Ishikawa (cell line): ENCODE measurements at regions not wholly inside any gene's neighbourhood (a gene's known extent, or its start where the extent isn't known, plus 50 kb on each side); places are given as distances from the start of the nearest gene placed in this dataset.

Experiments
- EP300 ChIP-seq: IDR thresholded peaks from 2 replicates; pipeline ENCODE4 v1.6.1; 2012; ENCODE audit warnings: borderline replicate concordance
- FOXM1 ChIP-seq: IDR thresholded peaks from 2 replicates; pipeline ENCODE4 v1.6.1; 2012; ENCODE audit warnings: low read depth, borderline replicate concordance
- TCF12 ChIP-seq: IDR thresholded peaks from 2 replicates; pipeline ENCODE4 v1.6.1; 2012; ENCODE audit warnings: low read depth
- YY1 ChIP-seq: IDR thresholded peaks from 2 replicates; pipeline ENCODE4 v1.6.1; 2012; ENCODE audit warnings: low read depth
- TF ChIP-seq, protein P1 (sequence below): IDR thresholded peaks from 2 replicates; pipeline ENCODE4 v1.6.1; 2012; ENCODE audit warnings: low read depth, mild to moderate bottlenecking

DNA sequence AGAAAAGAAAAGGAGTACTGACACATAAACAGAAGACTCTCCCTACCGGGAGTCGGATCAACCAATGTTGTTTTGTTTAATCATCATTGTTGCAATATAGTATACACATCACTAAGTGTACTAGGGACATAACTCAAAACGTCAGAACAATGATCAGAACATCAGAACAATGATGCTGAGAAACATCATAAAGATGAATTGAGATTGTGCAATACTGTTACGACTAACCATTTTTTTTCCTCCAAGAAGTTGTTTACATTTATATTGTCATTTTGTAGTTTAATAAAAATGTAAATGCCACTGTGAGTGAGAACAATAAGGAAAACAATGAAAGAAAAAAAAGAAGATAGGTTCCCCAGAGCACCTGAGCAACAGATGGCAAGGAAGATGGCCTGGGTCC is 663.1 kb upstream of the PCDH15 start:
- no peak for TF ChIP-seq TCF12
- no peak for TF ChIP-seq FOXM1
- no peak for TF ChIP-seq YY1
- TF ChIP-seq, protein P1, sequence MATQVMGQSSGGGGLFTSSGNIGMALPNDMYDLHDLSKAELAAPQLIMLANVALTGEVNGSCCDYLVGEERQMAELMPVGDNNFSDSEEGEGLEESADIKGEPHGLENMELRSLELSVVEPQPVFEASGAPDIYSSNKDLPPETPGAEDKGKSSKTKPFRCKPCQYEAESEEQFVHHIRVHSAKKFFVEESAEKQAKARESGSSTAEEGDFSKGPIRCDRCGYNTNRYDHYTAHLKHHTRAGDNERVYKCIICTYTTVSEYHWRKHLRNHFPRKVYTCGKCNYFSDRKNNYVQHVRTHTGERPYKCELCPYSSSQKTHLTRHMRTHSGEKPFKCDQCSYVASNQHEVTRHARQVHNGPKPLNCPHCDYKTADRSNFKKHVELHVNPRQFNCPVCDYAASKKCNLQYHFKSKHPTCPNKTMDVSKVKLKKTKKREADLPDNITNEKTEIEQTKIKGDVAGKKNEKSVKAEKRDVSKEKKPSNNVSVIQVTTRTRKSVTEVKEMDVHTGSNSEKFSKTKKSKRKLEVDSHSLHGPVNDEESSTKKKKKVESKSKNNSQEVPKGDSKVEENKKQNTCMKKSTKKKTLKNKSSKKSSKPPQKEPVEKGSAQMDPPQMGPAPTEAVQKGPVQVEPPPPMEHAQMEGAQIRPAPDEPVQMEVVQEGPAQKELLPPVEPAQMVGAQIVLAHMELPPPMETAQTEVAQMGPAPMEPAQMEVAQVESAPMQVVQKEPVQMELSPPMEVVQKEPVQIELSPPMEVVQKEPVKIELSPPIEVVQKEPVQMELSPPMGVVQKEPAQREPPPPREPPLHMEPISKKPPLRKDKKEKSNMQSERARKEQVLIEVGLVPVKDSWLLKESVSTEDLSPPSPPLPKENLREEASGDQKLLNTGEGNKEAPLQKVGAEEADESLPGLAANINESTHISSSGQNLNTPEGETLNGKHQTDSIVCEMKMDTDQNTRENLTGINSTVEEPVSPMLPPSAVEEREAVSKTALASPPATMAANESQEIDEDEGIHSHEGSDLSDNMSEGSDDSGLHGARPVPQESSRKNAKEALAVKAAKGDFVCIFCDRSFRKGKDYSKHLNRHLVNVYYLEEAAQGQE: no peak
- TF ChIP-seq EP300: no peak
